Upper lobe of left lung (tissue), 6 donors: ENCODE measurements at regions not wholly inside any gene's neighbourhood (a gene's known extent, or its start where the extent isn't known, plus 50 kb on each side); places are given as distances from the start of the nearest gene placed in this dataset.

Experiments used
- ATAC-seq, 2 donors: fragments of 200-7000 bp; cut with Tn5 transposase; one replicate each; pipeline ENCODE4 v1.9.1; 2022; ENCODE audit warnings: mild to moderate bottlenecking in 2 of 2, moderate library complexity in 2 of 2; ENCODE audit not compliant: low FRiP score in 2 of 2
- DNase-seq, 2 donors: peaks; one replicate each; pipeline ENCODE4 v3.0.0-alpha.2; 2019 to 2020
- H3K27ac ChIP-seq, 4 donors: fragments of 200-600 bp; sonication (generic); one replicate each; pipeline ENCODE4 v1.5.1; 2016 to 2019
- H3K27me3 ChIP-seq, 4 donors: fragments of 200-600 bp; sonication (generic); one replicate each; pipeline ENCODE4 v1.5.1; 2017 to 2019
- H3K36me3 ChIP-seq, 4 donors: fragments of 200-600 bp; sonication (generic); one replicate each; pipeline ENCODE4 v1.5.1; 2016 to 2019
- H3K4me1 ChIP-seq, 4 donors: fragments of 200-600 bp; sonication (generic); one replicate each; pipeline ENCODE4 v1.5.1; 2018 to 2019
- H3K4me3 ChIP-seq, 4 donors: fragments of 200-600 bp; sonication (generic); one replicate each; pipeline ENCODE4 v1.5.1; 2017 to 2019; ENCODE audit warnings: mild to moderate bottlenecking in 2 of 4, moderate library complexity in 1 of 4
- H3K9me3 ChIP-seq, 4 donors: fragments of 200-600 bp; sonication (generic); one replicate each; pipeline ENCODE4 v1.5.1; 2018 to 2019
- CTCF ChIP-seq, 6 experiments: fragments of 450-650 bp in 4 of 6; fragments of 200-600 bp in 2 of 6; sonication (generic) in 2 of 6; IDR thresholded peaks; one replicate each; pipeline ENCODE4 v1.5.1; 2016 to 2019; ENCODE audit warnings: antibody characterized with exemption in 6 of 6
- EP300 ChIP-seq, 4 donors: sonication (generic); formaldehyde crosslinking; IDR thresholded peaks; one replicate each; pipeline ENCODE4 v1.5.1; 2017; ENCODE audit warnings: antibody characterized with exemption in 4 of 4, control low read depth in 2 of 4
- POLR2A ChIP-seq, 4 donors: fragments of 450-650 bp; IDR thresholded peaks; one replicate each; pipeline ENCODE4 v1.5.1; 2016 to 2017; ENCODE audit warnings: antibody characterized with exemption in 4 of 4, mild to moderate bottlenecking in 2 of 4
- POLR2AphosphoS5 ChIP-seq, 2 donors: sonication (generic); formaldehyde crosslinking; IDR thresholded peaks; one replicate each; pipeline ENCODE4 v1.5.1; 2017; ENCODE audit warnings: antibody characterized with exemption in 2 of 2
- whole genome bisulfite sequencing, 2 donors: methylation state at CpG; one replicate each; pipeline ENCODE4 v1.1.5; 2017 to 2018; 5-methylcytosine and 5-hydroxymethylcytosine counted together
- donor health status: DM: no; HTN: no; CAD: no; lungs with moderate emphysema.
- donor health status: DM: no; HTN: yes; CAD: no; lungs with severe emphysema.

GRCh38 chr11:38252620-38253019, 1654.6 kb upstream of the RAG2 start:
- DNase-seq (no peak), ATAC-seq (no peak)
- H3K4me3 ChIP-seq, result no peak overlapping the region
- no peaks in the 10 kb centered on the region for H3K27me3 ChIP-seq
- H3K4me1 ChIP-seq, result no peaks in the 10 kb centered on the region
- TF ChIP-seq EP300 (IDR thresholded peaks at IDR 0.05), result no peak
- TF ChIP-seq POLR2AphosphoS5 (IDR thresholded peaks at IDR 0.05), result no peak
- TF ChIP-seq CTCF (IDR thresholded peaks at IDR 0.05), result no peak
- no peak for TF ChIP-seq POLR2A (IDR thresholded peaks at IDR 0.05)
- H3K36me3 ChIP-seq, result no peaks in the 10 kb centered on the region
- no peak overlapping the region for H3K27ac ChIP-seq
- no peaks in the 10 kb centered on the region for H3K9me3 ChIP-seq

- 58 to 72% methylated on average over 1 of the region's 1 CpG for WGBS, 2 donors
- TF ChIP-seq EP300 (IDR thresholded peaks at IDR 0.05) (no peak), CTCF (IDR thresholded peaks at IDR 0.05) (no peak), POLR2AphosphoS5 (IDR thresholded peaks at IDR 0.05) (no peak), POLR2A (IDR thresholded peaks at IDR 0.05) (no peak)
- H3K27me3 ChIP-seq, result no peaks in the 10 kb centered on the region
- H3K36me3 ChIP-seq, result no peaks in the 10 kb centered on the region
- no peak overlapping the region for H3K4me3 ChIP-seq
- ATAC-seq (no peak), DNase-seq (no peak)
- H3K4me1 ChIP-seq, result no peaks in the 10 kb centered on the region
- no peak overlapping the region for H3K27ac ChIP-seq
- H3K9me3 ChIP-seq, result no peaks in the 10 kb centered on the region
These were observed 1648.4 kb upstream of the RAG2 start for GRCh38 chr11:38246451-38246850.

- ATAC-seq, result no peak
- no peak for DNase-seq
- Histone ChIP-seq H3K27me3 (no peaks in the 10 kb centered on the region), H3K36me3 (no peaks in the 10 kb centered on the region), H3K4me3 (no peak overlapping the region), H3K4me1 (no peaks in the 10 kb centered on the region), H3K9me3 (peaks cover 3 to 38% (median 19%) of the 10 kb centered on the region in 4 donors), H3K27ac (no peak overlapping the region)
- TF ChIP-seq CTCF (IDR thresholded peaks at IDR 0.05) (no peak), POLR2AphosphoS5 (IDR thresholded peaks at IDR 0.05) (no peak), POLR2A (IDR thresholded peaks at IDR 0.05) (no peak), EP300 (IDR thresholded peaks at IDR 0.05) (no peak)
- 87 to 94% methylated on average over 3 of the region's 3 CpGs for WGBS, 2 donors
These were observed 1628.6 kb upstream of the RAG2 start for GRCh38 chr11:38226684-38227083.

- 36 to 52% methylated on average over 2 of the region's 2 CpGs for WGBS, 2 donors
- Histone ChIP-seq H3K4me1 (no peaks in the 10 kb centered on the region), H3K36me3 (no peaks in the 10 kb centered on the region), H3K27ac (no peak overlapping the region), H3K9me3 (peaks cover 0 to 42% (median 13%) of the 10 kb centered on the region in 4 donors), H3K27me3 (no peaks in the 10 kb centered on the region), H3K4me3 (no peak overlapping the region)
- DNase-seq (no peak), ATAC-seq (no peak)
- TF ChIP-seq POLR2A (IDR thresholded peaks at IDR 0.05), result no peak
- no peak for TF ChIP-seq CTCF (IDR thresholded peaks at IDR 0.05)
- TF ChIP-seq POLR2AphosphoS5 (IDR thresholded peaks at IDR 0.05), result no peak
- no peak for TF ChIP-seq EP300 (IDR thresholded peaks at IDR 0.05)
These were observed 1623.3 kb upstream of the RAG2 start for GRCh38 chr11:38221295-38221694.

- ATAC-seq, result no peak
- 77 to 78% methylated on average over 2 of the region's 2 CpGs for WGBS, 2 donors
- Histone ChIP-seq H3K4me3 (no peak overlapping the region), H3K27ac (no peak overlapping the region), H3K9me3 (peaks cover 0 to 29% (median 2%) of the 10 kb centered on the region in 4 donors), H3K4me1 (no peaks in the 10 kb centered on the region), H3K27me3 (no peaks in the 10 kb centered on the region), H3K36me3 (no peaks in the 10 kb centered on the region)
- DNase-seq, result no peak
- TF ChIP-seq CTCF (IDR thresholded peaks at IDR 0.05), result no peak
- no peak for TF ChIP-seq EP300 (IDR thresholded peaks at IDR 0.05)
- no peak for TF ChIP-seq POLR2AphosphoS5 (IDR thresholded peaks at IDR 0.05)
- no peak for TF ChIP-seq POLR2A (IDR thresholded peaks at IDR 0.05)
These were observed 1621.6 kb upstream of the RAG2 start for GRCh38 chr11:38219636-38220035.
